ENCODE measurements at regions not wholly inside any gene's neighbourhood (a gene's known extent, or its start where the extent isn't known, plus 50 kb on each side); places are given as distances from the start of the nearest gene placed in this dataset.
"Not testable (repeated sequence)": the region's sequence is repeated elsewhere in the genome, so short reads cannot be mapped to it uniquely, and the experiment has no call there.

GRCh38 chr4:187692626-187693025 lies 302.9 kb upstream of the ZFP42 start:
- no peaks in the 10 kb centered on the region for H3K27me3 ChIP-seq (ENCODE audit: control insufficient read depth in 2 of 2, insufficient read depth in 2 of 2, low read length in 2 of 2)
- Mint-ChIP-seq H3K36me3 (no peaks in the 10 kb centered on the region), H3K27me3 (ENCODE audit: low read depth in 3 of 3) (no peaks in the 10 kb centered on the region), H3K4me1 (no peaks in the 10 kb centered on the region), H3K27ac (no peak overlapping the region), H3K4me3 (no peak overlapping the region), H3K9me3 (peaks cover 1 to 10% (median 5%) of the 10 kb centered on the region in 7 donors)
- H3K79me2 ChIP-seq (ENCODE audit: insufficient read depth, low read length) = no peaks in the 10 kb centered on the region
- DNase-seq = no peak
- no peak overlapping the region for H3K9ac ChIP-seq (ENCODE audit: insufficient read depth, low read length, poor library complexity, severe bottlenecking)
- intact Hi-C loops (cut with micrococcal nuclease) = no loop called here
- H2AFZ ChIP-seq (ENCODE audit: insufficient read depth, low read depth, low read length, poor library complexity, severe bottlenecking) = no peak overlapping the region
- H3K9me3 ChIP-seq (replicated peaks in 1 of 2; ENCODE audit: control insufficient read depth in 1 of 2, insufficient read depth in 1 of 2, low read length in 2 of 2) = peaks cover 7 to 13% of the 10 kb centered on the region in 2 donors
- WGBS (ENCODE audit: insufficient coverage) = no CpG with 5 or more reads among the region's 6 CpGs
- no peaks in the 10 kb centered on the region for H3K4me1 ChIP-seq (ENCODE audit: control insufficient read depth in 1 of 2, insufficient read depth in 2 of 2, low read length in 2 of 2)
- no peaks in the 10 kb centered on the region for H4K20me1 ChIP-seq (ENCODE audit: insufficient read depth, low read length)
- no peak overlapping the region for H3K27ac ChIP-seq (ENCODE audit: low read depth in 1 of 2, low read length in 2 of 2)
- TF ChIP-seq CTCF (IDR thresholded peaks at IDR 0.05) = no peak
- H3K4me2 ChIP-seq (replicated peaks; ENCODE audit: extremely low read depth, low read length, poor library complexity, severe bottlenecking) = no peak overlapping the region
- no peak overlapping the region for H3K4me3 ChIP-seq (replicated peaks in 1 of 3; ENCODE audit: low read depth in 2 of 3, low read length in 3 of 3)
- no peaks in the 10 kb centered on the region for H3K36me3 ChIP-seq (replicated peaks in 1 of 2; ENCODE audit: control insufficient read depth in 1 of 2, insufficient read depth in 2 of 2, low read length in 2 of 2)

- H3K9me3 Mint-ChIP-seq; H3K36me3 ChIP-seq (replicated peaks in 1 of 2; ENCODE audit: control insufficient read depth in 1 of 2, insufficient read depth in 2 of 2, low read length in 2 of 2); H3K4me3 Mint-ChIP-seq; H3K79me2 ChIP-seq (ENCODE audit: insufficient read depth, low read length); H3K27me3 Mint-ChIP-seq (ENCODE audit: low read depth in 3 of 3); H3K4me1 Mint-ChIP-seq; intact Hi-C loops (cut with micrococcal nuclease); H4K20me1 ChIP-seq (ENCODE audit: insufficient read depth, low read length); H3K27ac Mint-ChIP-seq; H3K4me2 ChIP-seq (replicated peaks; ENCODE audit: extremely low read depth, low read length, poor library complexity, severe bottlenecking); H3K9ac ChIP-seq (ENCODE audit: insufficient read depth, low read length, poor library complexity, severe bottlenecking); H3K27ac ChIP-seq (ENCODE audit: low read depth in 1 of 2, low read length in 2 of 2); H3K27me3 ChIP-seq (ENCODE audit: control insufficient read depth in 2 of 2, insufficient read depth in 2 of 2, low read length in 2 of 2); H3K4me3 ChIP-seq (replicated peaks in 1 of 3; ENCODE audit: low read depth in 2 of 3, low read length in 3 of 3); H2AFZ ChIP-seq (ENCODE audit: insufficient read depth, low read depth, low read length, poor library complexity, severe bottlenecking); DNase-seq; H3K36me3 Mint-ChIP-seq; H3K4me1 ChIP-seq (ENCODE audit: control insufficient read depth in 1 of 2, insufficient read depth in 2 of 2, low read length in 2 of 2): not testable (repeated sequence)
- H3K9me3 ChIP-seq (replicated peaks in 1 of 2; ENCODE audit: control insufficient read depth in 1 of 2, insufficient read depth in 1 of 2, low read length in 2 of 2) = peaks cover 7 to 17% of the 10 kb centered on the region in 2 donors
- 83% methylated on average over 1 of the region's 3 CpGs for WGBS (ENCODE audit: insufficient coverage)
Observed at GRCh38 chr4:187695531-187695930, 300.0 kb upstream of the ZFP42 start.
